ENCODE measurements at regions not wholly inside any gene's neighbourhood (a gene's known extent, or its start where the extent isn't known, plus 50 kb on each side); places are given as distances from the start of the nearest gene placed in this dataset.

DNA sequence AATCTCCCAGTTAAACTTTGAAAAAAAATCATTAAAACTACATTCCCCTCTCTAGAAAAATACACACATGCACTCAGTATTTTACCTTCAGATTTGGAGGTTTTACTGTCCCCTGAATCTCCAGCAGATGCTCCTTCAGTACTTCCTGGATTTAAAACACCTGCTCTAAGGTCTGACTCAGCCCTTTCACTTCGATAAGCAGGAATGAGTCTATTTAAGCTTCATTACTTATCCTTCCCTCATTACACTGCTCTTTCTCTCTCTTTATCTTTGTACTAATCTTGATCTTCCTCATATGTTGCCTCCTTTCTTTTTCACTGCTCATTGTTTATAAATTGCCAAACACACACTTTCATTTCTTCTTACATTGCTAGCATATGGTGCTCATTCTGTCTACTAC lies 443.9 kb downstream of the DIPK2A start:
- Histone ChIP-seq H3K27me3 (ENCODE audit: control insufficient read depth, insufficient read depth, low read length) (no peaks in the 10 kb centered on the region), H3K9ac (ENCODE audit: low read length) (no peak overlapping the region), H3K4me3 (ENCODE audit: low read length) (no peak overlapping the region), H3K27ac (ENCODE audit: low read depth, low read length) (no peak overlapping the region), H3K4me1 (ENCODE audit: control insufficient read depth, insufficient read depth, low read length) (no peaks in the 10 kb centered on the region), H3K36me3 (ENCODE audit: control insufficient read depth, insufficient read depth, low read length) (no peaks in the 10 kb centered on the region)

DNA sequence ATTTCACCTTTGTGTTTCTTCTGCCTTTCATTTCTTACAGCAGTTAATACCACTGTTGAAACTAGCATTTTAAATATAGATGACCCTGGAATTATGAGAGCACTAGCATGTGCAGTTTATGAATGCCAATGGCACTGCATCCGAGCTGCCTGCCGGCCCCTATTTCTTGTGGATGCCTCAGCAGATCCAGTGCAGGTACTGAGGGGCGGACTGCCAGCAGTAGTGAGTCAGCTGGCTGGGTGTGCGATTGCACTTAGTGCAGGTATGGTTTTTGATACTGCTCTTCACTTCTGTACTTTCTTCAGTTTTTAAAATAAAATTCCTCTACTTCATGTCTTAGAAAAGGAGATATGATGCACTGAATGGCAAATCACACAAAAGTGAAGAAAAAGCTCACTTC lies 453.0 kb downstream of the DIPK2A start:
- H3K4me3 ChIP-seq (ENCODE audit: low read length): no peak overlapping the region
- no peaks in the 10 kb centered on the region for H3K36me3 ChIP-seq (ENCODE audit: control insufficient read depth, insufficient read depth, low read length)
- no peak overlapping the region for H3K27ac ChIP-seq (ENCODE audit: low read depth, low read length)
- H3K4me1 ChIP-seq (ENCODE audit: control insufficient read depth, insufficient read depth, low read length): no peaks in the 10 kb centered on the region
- no peak overlapping the region for H3K9ac ChIP-seq (ENCODE audit: low read length)
- H3K27me3 ChIP-seq (ENCODE audit: control insufficient read depth, insufficient read depth, low read length): no peaks in the 10 kb centered on the region

DNA sequence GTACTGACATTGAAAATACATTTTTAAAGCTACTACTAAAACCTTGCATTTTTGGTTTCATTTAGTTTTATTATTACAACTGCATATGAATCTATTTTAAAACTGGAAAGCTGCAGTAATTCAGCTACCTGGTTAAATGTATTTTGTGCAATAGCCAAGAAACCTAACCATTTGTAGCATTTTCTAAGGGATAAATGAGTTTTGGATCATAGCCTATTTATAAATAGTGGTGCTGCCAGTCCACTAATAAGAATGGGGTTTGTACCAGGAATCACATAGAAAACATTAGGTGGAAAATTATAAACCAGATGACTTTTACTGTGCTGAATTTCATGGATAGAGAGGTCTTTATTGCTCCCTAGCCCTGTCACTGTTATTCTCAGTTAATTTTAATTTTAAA lies 454.7 kb downstream of the DIPK2A start:
- Histone ChIP-seq H3K9ac (ENCODE audit: low read length) (no peak overlapping the region), H3K4me1 (ENCODE audit: control insufficient read depth, insufficient read depth, low read length) (no peaks in the 10 kb centered on the region), H3K27ac (ENCODE audit: low read depth, low read length) (no peak overlapping the region), H3K36me3 (ENCODE audit: control insufficient read depth, insufficient read depth, low read length) (no peaks in the 10 kb centered on the region), H3K27me3 (ENCODE audit: control insufficient read depth, insufficient read depth, low read length) (no peaks in the 10 kb centered on the region), H3K4me3 (ENCODE audit: low read length) (no peak overlapping the region)

DNA sequence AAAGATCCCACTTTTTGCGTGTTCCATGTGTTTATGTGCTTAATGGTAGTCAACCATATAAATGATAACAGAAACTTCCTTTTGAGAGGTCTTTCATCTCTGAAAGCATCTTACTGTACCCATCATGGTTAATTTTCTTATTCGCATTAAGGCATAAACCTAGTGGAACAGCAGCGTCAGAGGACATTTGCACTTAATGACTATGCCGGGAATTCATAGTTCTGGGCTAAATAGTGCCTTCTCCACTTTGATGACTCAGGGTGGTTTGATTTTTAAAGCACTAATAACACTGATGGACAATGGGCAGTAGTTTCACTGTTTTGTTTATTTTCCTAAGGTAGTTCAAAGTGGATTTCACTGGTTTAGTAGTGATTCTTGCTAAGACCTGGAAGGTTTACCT lies 455.3 kb downstream of the DIPK2A start:
- Histone ChIP-seq H3K9ac (ENCODE audit: low read length) (no peak overlapping the region), H3K36me3 (ENCODE audit: control insufficient read depth, insufficient read depth, low read length) (no peaks in the 10 kb centered on the region), H3K27me3 (ENCODE audit: control insufficient read depth, insufficient read depth, low read length) (no peaks in the 10 kb centered on the region), H3K4me1 (ENCODE audit: control insufficient read depth, insufficient read depth, low read length) (no peaks in the 10 kb centered on the region), H3K27ac (ENCODE audit: low read depth, low read length) (no peak overlapping the region), H3K4me3 (ENCODE audit: low read length) (no peak overlapping the region)

DNA sequence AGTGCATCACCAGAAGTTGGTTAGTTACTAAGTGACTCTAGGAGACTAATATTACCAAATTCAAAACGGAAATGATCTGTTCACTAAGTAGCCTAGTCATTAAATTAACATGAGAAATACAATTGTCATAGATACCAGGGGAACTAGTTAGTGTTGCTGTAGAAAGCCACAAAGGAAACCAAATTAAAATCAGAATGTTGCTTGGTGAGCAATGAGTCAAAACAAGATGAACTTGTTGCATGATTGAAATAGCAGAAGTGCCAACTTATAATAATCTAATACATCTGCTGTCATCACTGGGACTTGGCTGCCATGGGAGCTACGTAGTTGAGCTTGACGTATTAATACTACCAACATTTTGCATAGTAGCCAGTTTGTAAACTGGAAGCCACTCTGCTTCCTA lies 458.1 kb downstream of the DIPK2A start:
- H3K27me3 ChIP-seq (ENCODE audit: control insufficient read depth, insufficient read depth, low read length): no peaks in the 10 kb centered on the region
- H3K9ac ChIP-seq (ENCODE audit: low read length): no peak overlapping the region
- H3K4me3 ChIP-seq (ENCODE audit: low read length): no peak overlapping the region
- no peak overlapping the region for H3K27ac ChIP-seq (ENCODE audit: low read depth, low read length)
- no peaks in the 10 kb centered on the region for H3K36me3 ChIP-seq (ENCODE audit: control insufficient read depth, insufficient read depth, low read length)
- H3K4me1 ChIP-seq (ENCODE audit: control insufficient read depth, insufficient read depth, low read length): no peaks in the 10 kb centered on the region

DNA sequence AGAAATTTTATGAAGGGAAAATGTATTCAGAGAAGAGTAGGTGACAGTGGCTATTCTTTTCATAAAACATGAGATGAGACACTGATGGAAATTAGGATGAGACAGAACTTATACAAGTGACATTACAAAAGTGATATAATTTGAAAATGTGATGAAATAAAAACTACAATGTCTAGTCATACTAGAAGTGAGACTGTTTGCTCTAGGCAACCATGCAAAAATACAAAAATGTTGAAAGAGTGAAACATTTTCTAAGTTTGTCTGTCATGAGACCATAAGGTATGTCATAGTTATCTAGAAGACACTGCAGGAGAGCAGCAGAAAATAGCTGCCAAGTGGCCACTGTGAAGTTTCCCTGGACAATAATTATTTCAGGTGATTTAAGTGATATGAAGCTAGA lies 459.5 kb downstream of the DIPK2A start:
- no peak overlapping the region for H3K27ac ChIP-seq (ENCODE audit: low read depth, low read length)
- no peak overlapping the region for H3K4me3 ChIP-seq (ENCODE audit: low read length)
- no peaks in the 10 kb centered on the region for H3K36me3 ChIP-seq (ENCODE audit: control insufficient read depth, insufficient read depth, low read length)

DNA sequence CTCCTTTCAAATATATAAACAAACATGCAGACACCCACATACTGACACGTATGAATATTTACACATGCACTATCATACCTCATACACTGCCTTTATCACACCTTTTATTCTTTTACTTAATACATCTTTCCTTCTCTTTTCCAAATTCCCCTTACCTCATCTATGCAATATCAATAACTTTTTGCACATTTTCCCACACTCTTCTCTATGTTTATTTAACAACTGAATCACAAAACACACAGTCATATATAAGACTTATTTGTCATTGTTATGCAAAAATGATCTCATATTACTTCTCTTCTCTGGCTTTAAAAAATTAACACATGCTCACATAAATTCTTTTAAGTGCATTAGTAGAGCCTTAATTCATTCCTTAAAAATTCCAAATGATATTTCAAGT lies 461.4 kb downstream of the DIPK2A start:
- Histone ChIP-seq H3K27ac (ENCODE audit: low read depth, low read length) (no peak overlapping the region), H3K36me3 (ENCODE audit: control insufficient read depth, insufficient read depth, low read length) (no peaks in the 10 kb centered on the region), H3K27me3 (ENCODE audit: control insufficient read depth, insufficient read depth, low read length) (no peaks in the 10 kb centered on the region), H3K9ac (ENCODE audit: low read length) (no peak overlapping the region), H3K4me3 (ENCODE audit: low read length) (no peak overlapping the region), H3K4me1 (ENCODE audit: control insufficient read depth, insufficient read depth, low read length) (no peaks in the 10 kb centered on the region)

More for the DNA sequence above, 459.5 kb downstream of the DIPK2A start:
- H3K9ac ChIP-seq (ENCODE audit: low read length): no peak overlapping the region
- H3K4me1 ChIP-seq (ENCODE audit: control insufficient read depth, insufficient read depth, low read length): no peaks in the 10 kb centered on the region
- no peaks in the 10 kb centered on the region for H3K27me3 ChIP-seq (ENCODE audit: control insufficient read depth, insufficient read depth, low read length)

DNA sequence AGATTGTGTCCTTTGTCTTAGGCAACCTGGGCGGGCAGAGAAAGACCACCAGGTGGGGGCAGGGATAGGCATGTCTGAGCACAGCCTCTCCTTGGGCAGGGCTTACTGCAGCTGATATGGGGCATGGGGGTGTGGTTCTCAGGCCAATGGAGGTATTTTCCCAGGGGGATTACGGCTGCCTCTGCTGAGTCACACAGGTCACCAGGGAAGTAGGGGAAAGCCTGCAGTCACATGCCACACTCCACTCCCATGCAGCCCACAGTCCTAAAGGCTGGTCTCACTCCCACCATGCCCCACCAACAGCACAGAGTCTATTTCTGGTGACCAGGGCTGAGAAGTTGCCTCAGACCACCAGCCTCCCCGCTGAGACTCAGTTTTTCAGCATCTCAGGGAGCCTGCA lies 466.4 kb downstream of the DIPK2A start:
- Histone ChIP-seq H3K27ac (ENCODE audit: low read depth, low read length) (no peak overlapping the region), H3K27me3 (ENCODE audit: control insufficient read depth, insufficient read depth, low read length) (no peaks in the 10 kb centered on the region)

DNA sequence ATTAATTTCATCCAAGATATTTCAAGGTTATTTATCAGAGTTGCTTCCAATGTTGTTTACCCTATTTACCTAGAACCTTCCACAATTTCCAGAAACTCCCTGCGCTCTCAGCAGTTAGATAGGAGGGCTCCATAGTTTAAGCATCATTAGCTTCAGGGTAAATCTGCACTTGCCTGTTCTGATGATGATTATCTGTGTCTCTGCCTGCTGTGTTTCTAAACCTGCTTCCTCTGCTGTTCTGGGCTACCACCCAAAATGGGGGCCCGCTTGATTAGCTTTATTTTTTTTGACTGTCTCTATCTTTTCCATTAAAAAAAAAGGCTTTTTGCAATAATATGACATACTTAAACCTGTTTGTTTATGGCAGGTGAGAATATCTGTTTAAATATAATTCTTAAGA lies 472.4 kb downstream of the DIPK2A start:
- no peaks in the 10 kb centered on the region for H3K27me3 ChIP-seq (ENCODE audit: control insufficient read depth, insufficient read depth, low read length)
- H3K27ac ChIP-seq (ENCODE audit: low read depth, low read length): no peak overlapping the region

More for the DNA sequence above, 466.4 kb downstream of the DIPK2A start:
- Histone ChIP-seq H3K9ac (ENCODE audit: low read length) (no peak overlapping the region), H3K4me1 (ENCODE audit: control insufficient read depth, insufficient read depth, low read length) (no peaks in the 10 kb centered on the region), H3K36me3 (ENCODE audit: control insufficient read depth, insufficient read depth, low read length) (no peaks in the 10 kb centered on the region), H3K4me3 (ENCODE audit: low read length) (no peak overlapping the region)

DNA sequence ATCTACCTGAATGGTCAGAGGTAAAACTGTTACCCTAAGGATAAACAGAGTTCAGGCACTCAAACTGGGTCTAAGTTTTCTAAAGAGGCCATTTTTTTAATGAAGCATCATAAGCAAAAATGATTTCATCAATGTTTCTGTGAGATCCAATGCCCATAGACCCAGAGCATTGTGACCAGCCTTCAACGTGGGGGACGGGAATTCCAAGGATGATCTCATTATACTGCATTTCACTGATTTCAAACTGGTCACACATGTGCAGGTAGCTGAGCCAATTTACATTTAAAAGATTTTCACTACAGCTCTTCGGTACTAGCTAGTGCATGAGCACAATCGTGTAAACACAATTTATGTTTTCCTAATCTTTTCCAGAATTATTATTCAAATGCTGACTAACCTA lies 472.9 kb downstream of the DIPK2A start:
- Histone ChIP-seq H3K4me3 (ENCODE audit: low read length) (no peak overlapping the region), H3K27ac (ENCODE audit: low read depth, low read length) (no peak overlapping the region), H3K4me1 (ENCODE audit: control insufficient read depth, insufficient read depth, low read length) (no peaks in the 10 kb centered on the region), H3K9ac (ENCODE audit: low read length) (no peak overlapping the region), H3K36me3 (ENCODE audit: control insufficient read depth, insufficient read depth, low read length) (no peaks in the 10 kb centered on the region), H3K27me3 (ENCODE audit: control insufficient read depth, insufficient read depth, low read length) (no peaks in the 10 kb centered on the region)

More for the DNA sequence above, 472.4 kb downstream of the DIPK2A start:
- no peak overlapping the region for H3K9ac ChIP-seq (ENCODE audit: low read length)
- no peaks in the 10 kb centered on the region for H3K4me1 ChIP-seq (ENCODE audit: control insufficient read depth, insufficient read depth, low read length)
- H3K36me3 ChIP-seq (ENCODE audit: control insufficient read depth, insufficient read depth, low read length): no peaks in the 10 kb centered on the region
- no peak overlapping the region for H3K4me3 ChIP-seq (ENCODE audit: low read length)

DNA sequence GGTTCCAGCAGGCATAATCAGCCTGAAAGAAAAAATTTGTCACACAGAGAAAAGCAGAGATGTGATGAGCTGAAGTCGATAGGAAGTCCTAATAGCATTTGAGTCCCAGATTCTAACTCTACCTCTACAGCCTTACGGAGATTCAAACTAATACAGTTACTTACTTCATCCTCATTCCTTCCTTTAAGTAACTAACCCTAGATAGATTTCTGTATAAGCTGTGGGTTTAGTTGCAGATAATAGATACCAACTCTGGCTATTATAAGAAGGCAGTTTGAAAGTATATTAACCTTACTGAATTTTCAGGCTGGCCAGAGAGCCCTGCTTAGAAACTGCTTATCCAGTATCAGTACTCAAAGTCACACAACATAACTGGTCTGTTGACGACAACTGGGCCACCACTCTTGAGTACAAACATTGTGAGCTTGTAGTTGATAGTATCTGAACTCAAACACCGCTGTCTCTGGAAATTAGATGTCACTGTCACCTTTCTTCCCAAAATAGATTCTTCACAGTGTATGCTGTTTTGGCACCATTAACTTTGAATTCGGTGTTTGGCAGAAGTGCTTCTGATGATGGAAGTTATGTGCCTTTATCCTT lies 484.3 kb downstream of the DIPK2A start:
- Histone ChIP-seq H3K4me3 (ENCODE audit: low read length) (no peak overlapping the region), H3K4me1 (ENCODE audit: control insufficient read depth, insufficient read depth, low read length) (no peaks in the 10 kb centered on the region), H3K27ac (ENCODE audit: low read depth, low read length) (no peak overlapping the region), H3K36me3 (ENCODE audit: control insufficient read depth, insufficient read depth, low read length) (no peaks in the 10 kb centered on the region), H3K9ac (ENCODE audit: low read length) (no peak overlapping the region), H3K27me3 (ENCODE audit: control insufficient read depth, insufficient read depth, low read length) (no peaks in the 10 kb centered on the region)

DNA sequence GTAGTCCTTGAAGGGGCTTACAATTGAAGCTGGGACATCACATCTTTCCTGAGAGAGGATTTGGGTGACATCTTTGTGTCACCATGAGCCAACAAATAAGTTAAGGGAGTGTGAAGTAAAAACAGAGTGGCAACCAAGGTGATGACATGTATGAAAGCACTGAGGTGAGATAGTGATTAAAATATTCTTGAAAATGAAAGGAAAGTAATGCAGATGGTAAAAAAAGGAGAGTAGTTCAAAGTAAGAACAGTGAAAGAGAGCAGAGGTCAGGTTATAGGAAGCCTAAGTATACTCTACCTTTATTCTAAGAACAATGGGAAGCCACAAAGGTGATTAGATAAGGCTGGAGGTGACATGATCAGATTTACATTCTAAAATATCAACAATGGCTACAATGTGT lies 486.1 kb downstream of the DIPK2A start:
- Histone ChIP-seq H3K4me3 (ENCODE audit: low read length) (no peak overlapping the region), H3K4me1 (ENCODE audit: control insufficient read depth, insufficient read depth, low read length) (no peaks in the 10 kb centered on the region), H3K9ac (ENCODE audit: low read length) (no peak overlapping the region), H3K27ac (ENCODE audit: low read depth, low read length) (no peak overlapping the region), H3K27me3 (ENCODE audit: control insufficient read depth, insufficient read depth, low read length) (no peaks in the 10 kb centered on the region), H3K36me3 (ENCODE audit: control insufficient read depth, insufficient read depth, low read length) (no peaks in the 10 kb centered on the region)

DNA sequence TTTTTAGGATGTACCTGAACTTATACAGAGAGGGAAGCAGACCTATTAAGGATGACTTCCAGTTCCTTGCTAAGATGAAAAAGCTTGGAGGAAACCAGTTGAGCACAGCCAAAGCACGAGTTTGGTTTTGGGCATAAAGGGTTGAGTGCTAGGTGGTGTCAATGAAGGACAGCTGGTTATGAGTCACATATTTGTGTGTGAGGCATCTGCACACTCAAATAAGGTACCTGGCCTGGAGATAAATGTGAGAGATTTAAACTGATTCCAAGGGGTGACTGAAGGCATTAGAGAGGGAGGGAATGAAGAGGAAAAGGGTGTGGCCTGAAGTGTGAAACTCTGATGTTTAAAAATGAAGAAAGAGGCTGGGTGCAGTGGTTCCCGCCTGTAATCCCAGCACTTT lies 486.7 kb downstream of the DIPK2A start:
- Histone ChIP-seq H3K9ac (ENCODE audit: low read length) (no peak overlapping the region), H3K36me3 (ENCODE audit: control insufficient read depth, insufficient read depth, low read length) (no peaks in the 10 kb centered on the region), H3K27me3 (ENCODE audit: control insufficient read depth, insufficient read depth, low read length) (no peaks in the 10 kb centered on the region), H3K4me3 (ENCODE audit: low read length) (no peak overlapping the region), H3K27ac (ENCODE audit: low read depth, low read length) (no peak overlapping the region), H3K4me1 (ENCODE audit: control insufficient read depth, insufficient read depth, low read length) (no peaks in the 10 kb centered on the region)
